GM21360 (cell line): ENCODE measurements at regions not wholly inside any gene's neighbourhood (a gene's known extent, or its start where the extent isn't known, plus 50 kb on each side); places are given as distances from the start of the nearest gene placed in this dataset.

Experiments
- ATAC-seq: cut with Tn5 transposase; IDR thresholded peaks from one replicate; pipeline ENCODE4 v1.9.1; 2021; ENCODE audit warnings: mild to moderate bottlenecking, moderate library complexity; ENCODE audit not compliant: unreplicated experiment

- no peak for ATAC-seq
Measured at GRCh38 chr2:74735009-74735408, 81.0 kb downstream of the SEMA4F start.

GRCh38 chr2:74735564-74735963 is 81.5 kb downstream of the SEMA4F start:
- ATAC-seq: no peak

GRCh38 chr2:74736589-74736988 is 82.5 kb downstream of the SEMA4F start:
- ATAC-seq: no peak

- ATAC-seq: no peak
Measured at GRCh38 chr2:74738586-74738985, 84.5 kb downstream of the SEMA4F start.

- no peak for ATAC-seq
Measured at GRCh38 chr2:74739129-74739528, 85.1 kb downstream of the SEMA4F start.

GRCh38 chr2:74739733-74740241 is 85.7 kb downstream of the SEMA4F start:
- no peak for ATAC-seq

- ATAC-seq: no peak
Measured at GRCh38 chr2:74740395-74740740, 86.3 kb downstream of the SEMA4F start.

- ATAC-seq: no peak
Measured at GRCh38 chr2:74740741-74741431, 86.8 kb downstream of the SEMA4F start.

GRCh38 chr2:74741629-74742028 is 87.6 kb downstream of the SEMA4F start:
- ATAC-seq: no peak

- no peak for ATAC-seq
Measured at GRCh38 chr2:74742471-74742870, 88.4 kb downstream of the SEMA4F start.

- ATAC-seq: no peak
Measured at GRCh38 chr2:74743039-74743438, 89.0 kb downstream of the SEMA4F start.

GRCh38 chr2:74743778-74744177 is 89.7 kb downstream of the SEMA4F start:
- ATAC-seq: no peak

- ATAC-seq: no peak
Measured at GRCh38 chr2:74744731-74745515, 89.0 kb upstream of the HK2 start.

- ATAC-seq: no peak
Measured at GRCh38 chr2:74745766-74746165, 88.2 kb upstream of the HK2 start.

- no peak for ATAC-seq
Measured at GRCh38 chr2:74746480-74746879, 87.4 kb upstream of the HK2 start.

GRCh38 chr2:74747411-74748080 is 86.4 kb upstream of the HK2 start:
- ATAC-seq: no peak

GRCh38 chr2:74748665-74749064 is 85.3 kb upstream of the HK2 start:
- no peak for ATAC-seq

- ATAC-seq: no peak
Measured at GRCh38 chr2:74749432-74749831, 84.5 kb upstream of the HK2 start.

GRCh38 chr2:74751981-74752851 is 81.7 kb upstream of the HK2 start:
- ATAC-seq: no peak

- no peak for ATAC-seq
Measured at GRCh38 chr2:74755386-74755785, 78.5 kb upstream of the HK2 start.

GRCh38 chr2:74756356-74756890 is 77.5 kb upstream of the HK2 start:
- ATAC-seq: no peak
